H9 (cell line): ENCODE measurements at regions not wholly inside any gene's neighbourhood (a gene's known extent, or its start where the extent isn't known, plus 50 kb on each side); places are given as distances from the start of the nearest gene placed in this dataset.

ENCODE experiments used
- DNase-seq: peaks from one replicate; pipeline ENCODE4 v3.0.0-alpha.2; 2017
- H2AFZ ChIP-seq: one replicate; pipeline ENCODE4 v1.6.1; 2013; ENCODE audit warnings: mild to moderate bottlenecking, low read length, control low read depth, moderate library complexity
- H2AK5ac ChIP-seq: 2 replicates; pipeline ENCODE4 v1.6.1; 2013; ENCODE audit warnings: low read length, control low read depth, mixed read lengths; ENCODE audit not compliant: insufficient read length
- H2BK120ac ChIP-seq: one replicate; pipeline ENCODE4 v1.6.1; 2013; ENCODE audit warnings: low read depth, mild to moderate bottlenecking, low read length, control low read depth, inconsistent platforms; ENCODE audit not compliant: poor library complexity, severe bottlenecking
- H2BK12ac ChIP-seq: 2 replicates; pipeline ENCODE4 v1.6.1; 2013; ENCODE audit warnings: low read length, control low read depth, mixed read lengths, low read depth; ENCODE audit not compliant: insufficient read length
- H2BK15ac ChIP-seq: 2 replicates; pipeline ENCODE4 v1.6.1; 2013; ENCODE audit warnings: low read depth, low read length, control low read depth
- H2BK20ac ChIP-seq: one replicate; pipeline ENCODE4 v1.6.1; 2013; ENCODE audit warnings: low read depth, mild to moderate bottlenecking, low read length, control low read depth, inconsistent platforms; ENCODE audit not compliant: poor library complexity, severe bottlenecking
- H2BK5ac ChIP-seq: 2 replicates; pipeline ENCODE4 v1.6.1; 2013; ENCODE audit warnings: low read length, control low read depth, mixed read lengths; ENCODE audit not compliant: insufficient read length
- H3K14ac ChIP-seq: 2 replicates; pipeline ENCODE4 v1.6.1; 2013; ENCODE audit warnings: low read length, control low read depth; ENCODE audit not compliant: insufficient read depth
- H3K18ac ChIP-seq: 2 replicates; pipeline ENCODE4 v1.6.1; 2013; ENCODE audit warnings: low read depth, mild to moderate bottlenecking, mixed read lengths, low read length, control low read depth; ENCODE audit not compliant: insufficient read length
- H3K23ac ChIP-seq: 2 replicates; pipeline ENCODE4 v1.6.1; 2013; ENCODE audit warnings: low read length, control low read depth, mixed read lengths, low read depth; ENCODE audit not compliant: insufficient read length
- H3K23me2 ChIP-seq: 2 replicates; pipeline ENCODE4 v1.6.1; 2013; ENCODE audit warnings: low read depth, mild to moderate bottlenecking, mixed read lengths, low read length, control low read depth; ENCODE audit not compliant: insufficient read length, poor library complexity, severe bottlenecking
- H3K27ac ChIP-seq: 2 replicates; pipeline ENCODE4 v1.5.1; 2013; ENCODE audit warnings: low read length, control low read depth, mixed read lengths, low read depth; ENCODE audit not compliant: insufficient read length
- H3K27me3 ChIP-seq: 2 replicates; pipeline ENCODE4 v1.6.1; 2013; ENCODE audit warnings: low read length, control low read depth, inconsistent platforms; ENCODE audit not compliant: insufficient read depth
- H3K4ac ChIP-seq: 2 replicates; pipeline ENCODE4 v1.6.1; 2013; ENCODE audit warnings: low read depth, mild to moderate bottlenecking, control low read depth, inconsistent platforms, low read length, moderate library complexity
- H3K4me1 ChIP-seq: 2 replicates; pipeline ENCODE4 v1.6.1; 2013; ENCODE audit warnings: low read length, control low read depth, inconsistent platforms; ENCODE audit not compliant: insufficient read depth
- H3K4me2 ChIP-seq: 2 replicates; pipeline ENCODE4 v1.6.1; 2013; ENCODE audit warnings: low read length, control low read depth, mixed read lengths; ENCODE audit not compliant: insufficient read length, insufficient read depth
- H3K56ac ChIP-seq: 2 replicates; pipeline ENCODE4 v1.6.1; 2013; ENCODE audit warnings: low read depth, mild to moderate bottlenecking, mixed read lengths, low read length, control low read depth; ENCODE audit not compliant: insufficient read length
- H3K79me1 ChIP-seq: 2 replicates; pipeline ENCODE4 v1.6.1; 2013; ENCODE audit warnings: low read depth, mild to moderate bottlenecking, moderate library complexity, low read length, control low read depth, inconsistent platforms; ENCODE audit not compliant: insufficient read depth, poor library complexity, severe bottlenecking
- H3K79me2 ChIP-seq: 2 replicates; pipeline ENCODE4 v1.6.1; 2013; ENCODE audit warnings: low read length, control low read depth, inconsistent platforms; ENCODE audit not compliant: insufficient read depth
- H3K9ac ChIP-seq: 2 replicates; pipeline ENCODE4 v1.6.1; 2013; ENCODE audit warnings: low read length, control low read depth, mixed read lengths; ENCODE audit not compliant: insufficient read length; ENCODE audit errors: extremely low read depth
- H3K9me3 ChIP-seq: one replicate; pipeline ENCODE4 v1.6.1; 2013; ENCODE audit warnings: low read depth, low read length, inconsistent platforms; ENCODE audit not compliant: control insufficient read depth
- H3T11ph ChIP-seq: one replicate; pipeline ENCODE4 v1.6.1; 2013; ENCODE audit warnings: mild to moderate bottlenecking, low read length, control low read depth, inconsistent platforms
- H4K20me1 ChIP-seq: one replicate; pipeline ENCODE4 v1.6.1; 2013; ENCODE audit not compliant: control insufficient read depth, insufficient read length, insufficient read depth
- H4K5ac ChIP-seq: 2 replicates; pipeline ENCODE4 v1.6.1; 2013; ENCODE audit warnings: low read depth, mild to moderate bottlenecking, mixed read lengths, low read length, control low read depth; ENCODE audit not compliant: insufficient read length
- H4K8ac ChIP-seq: replicated peaks from 2 replicates; pipeline ENCODE4 v1.6.1; 2013; ENCODE audit warnings: low read length, control low read depth, mixed read lengths, low read depth; ENCODE audit not compliant: insufficient read length
- H4K91ac ChIP-seq: 2 replicates; pipeline ENCODE4 v1.6.1; 2013; ENCODE audit warnings: low read depth, mild to moderate bottlenecking, moderate library complexity, mixed read lengths, low read length, control low read depth; ENCODE audit not compliant: insufficient read length
- H3K27ac Mint-ChIP-seq, 3 experiments: 2 replicates in 2 of 3; 3 replicates in 1 of 3; pipeline ENCODE4 v1.8.0; 2020 to 2021; ENCODE audit warnings: mixed read lengths in 3 of 3, mild to moderate bottlenecking in 1 of 3, moderate library complexity in 1 of 3
- H3K27me3 Mint-ChIP-seq: 2 replicates; pipeline ENCODE4 v1.8.0; 2021; ENCODE audit warnings: low read depth, mild to moderate bottlenecking, moderate library complexity, mixed read lengths
- H3K36me3 Mint-ChIP-seq, 3 experiments: 2 replicates in 2 of 3; 3 replicates in 1 of 3; pipeline ENCODE4 v1.8.0; 2020 to 2021; ENCODE audit warnings: low read depth in 3 of 3, mixed read lengths in 3 of 3; ENCODE audit not compliant: insufficient read depth in 1 of 3
- H3K4me1 Mint-ChIP-seq, 2 experiments: 2 replicates each; pipeline ENCODE4 v1.8.0; 2020; ENCODE audit warnings: mixed read lengths in 2 of 2
- H3K4me3 Mint-ChIP-seq, 2 experiments: 2 replicates in 1 of 2; 3 replicates in 1 of 2; pipeline ENCODE4 v1.8.0; 2020 to 2021; ENCODE audit warnings: mild to moderate bottlenecking in 2 of 2, mixed read lengths in 2 of 2, moderate library complexity in 1 of 2
- H3K9me3 Mint-ChIP-seq, 2 experiments: 2 replicates in 1 of 2; 3 replicates in 1 of 2; pipeline ENCODE4 v1.8.0; 2020; ENCODE audit warnings: mild to moderate bottlenecking in 2 of 2, mixed read lengths in 2 of 2, moderate library complexity in 1 of 2
- CTCF ChIP-seq: fragments of 200-600 bp; sonication (generic); conservative IDR thresholded peaks from 3 replicates; pipeline ENCODE4 v1.8.0; 2021; ENCODE audit warnings: antibody characterized with exemption, mild to moderate bottlenecking
- WGBS: extraction: QIAGEN DNeasy Blood & Tissue Kit; methylation state at CpG from one replicate; pipeline ENCODE4 v1.1.7; 2013; ENCODE audit warnings: missing lambda C conversion rate, low lambda C conversion rate, mixed read lengths; ENCODE audit not compliant: insufficient read length; ENCODE audit errors: extremely low coverage; 5-methylcytosine and 5-hydroxymethylcytosine counted together

GRCh38 chr4:113832803-113833202 is 71.3 kb upstream of the CAMK2D start:
- no peak for DNase-seq
- Histone ChIP-seq H3K18ac (no peak overlapping the region), H3K23ac (no peak overlapping the region), H3K79me1 (no peaks in the 10 kb centered on the region), H3K14ac (no peak overlapping the region), H2BK20ac (no peak overlapping the region), H3K4me1 (no peaks in the 10 kb centered on the region), H4K91ac (no peak overlapping the region), H2BK5ac (no peak overlapping the region), H3K9ac (no peak overlapping the region), H3T11ph (no peak overlapping the region), H2BK15ac (no peak overlapping the region), H2BK120ac (no peak overlapping the region), H3K56ac (no peak overlapping the region), H4K5ac (no peak overlapping the region), H4K8ac (no peak overlapping the region), H3K4ac (no peak overlapping the region), H3K23me2 (no peaks in the 10 kb centered on the region), H2AK5ac (no peak overlapping the region), H2BK12ac (no peak overlapping the region), H3K4me2 (no peak overlapping the region), H4K20me1 (no peaks in the 10 kb centered on the region), H3K79me2 (no peaks in the 10 kb centered on the region), H2AFZ (no peak overlapping the region), H3K9me3 (no peaks in the 10 kb centered on the region), H3K27ac (no peak overlapping the region), H3K27me3 (no peaks in the 10 kb centered on the region)
- no peak overlapping the region for H3K4me3 Mint-ChIP-seq
- no peak for TF ChIP-seq CTCF
- no peaks in the 10 kb centered on the region for H3K4me1 Mint-ChIP-seq
- no peaks in the 10 kb centered on the region for H3K9me3 Mint-ChIP-seq
- no peak overlapping the region for H3K27ac Mint-ChIP-seq
- H3K36me3 Mint-ChIP-seq, result no peaks in the 10 kb centered on the region
- WGBS, result no CpG with 5 or more reads among the region's 4 CpGs
- no peaks in the 10 kb centered on the region for H3K27me3 Mint-ChIP-seq
